AML-193 (cell line): ENCODE measurements at regions not wholly inside any gene's neighbourhood (a gene's known extent, or its start where the extent isn't known, plus 50 kb on each side); places are given as distances from the start of the nearest gene placed in this dataset.
"Not testable (repeated sequence)": the region's sequence is repeated elsewhere in the genome, so short reads cannot be mapped to it uniquely, and the experiment has no call there.

Experiments
- DNase-seq, 2 experiments: peaks; one replicate each; lab custom pipeline; 2025; lab: John Stamatoyannopoulos, UW

GRCh38 chr1:192862271-192862670 lies 53.4 kb downstream of the RGS2 start:
- DNase-seq = no peak

- DNase-seq = peak; percentile 16 to 44
Observed at GRCh38 chr1:192866241-192866868, 57.5 kb downstream of the RGS2 start.

GRCh38 chr1:192867180-192867579 lies 58.3 kb downstream of the RGS2 start:
- no peak for DNase-seq

- peak; percentile 62 to 65 for DNase-seq
Observed at GRCh38 chr1:192869308-192869940, 60.6 kb downstream of the RGS2 start.

GRCh38 chr1:192872010-192872409 lies 63.2 kb downstream of the RGS2 start:
- DNase-seq = no peak

- no peak for DNase-seq
Observed at GRCh38 chr1:192873836-192874235, 65.0 kb downstream of the RGS2 start.

- DNase-seq = no peak
Observed at GRCh38 chr1:192876633-192877032, 67.8 kb downstream of the RGS2 start.

- DNase-seq = no peak
Observed at GRCh38 chr1:192877283-192877886, 68.5 kb downstream of the RGS2 start.

- DNase-seq = no peak
Observed at GRCh38 chr1:192878249-192878648, 69.4 kb downstream of the RGS2 start.

GRCh38 chr1:192879406-192879805 lies 70.6 kb downstream of the RGS2 start:
- DNase-seq = no peak

GRCh38 chr1:192880231-192880630 lies 71.4 kb downstream of the RGS2 start:
- no peak for DNase-seq

- no peak for DNase-seq
Observed at GRCh38 chr1:192884241-192884640, 75.4 kb downstream of the RGS2 start.

- DNase-seq = not testable (repeated sequence)
Observed at GRCh38 chr1:192885387-192885786, 76.5 kb downstream of the RGS2 start.

- DNase-seq = no peak
Observed at GRCh38 chr1:192887426-192887825, 78.6 kb downstream of the RGS2 start.

- no peak for DNase-seq
Observed at GRCh38 chr1:192888574-192888973, 79.7 kb downstream of the RGS2 start.

GRCh38 chr1:192889082-192889481 lies 80.2 kb downstream of the RGS2 start:
- DNase-seq = no peak

- DNase-seq = no peak
Observed at GRCh38 chr1:192890134-192890533, 81.3 kb downstream of the RGS2 start.

GRCh38 chr1:192892934-192893333 lies 84.1 kb downstream of the RGS2 start:
- no peak for DNase-seq

- DNase-seq = not testable (repeated sequence)
Observed at GRCh38 chr1:192895487-192895886, 86.6 kb downstream of the RGS2 start.

GRCh38 chr1:192896376-192896775 lies 87.5 kb downstream of the RGS2 start:
- no peak for DNase-seq

- no peak for DNase-seq
Observed at GRCh38 chr1:192901500-192901899, 92.7 kb downstream of the RGS2 start.

- no peak for DNase-seq
Observed at GRCh38 chr1:192903142-192903541, 94.3 kb downstream of the RGS2 start.

- DNase-seq = no peak
Observed at GRCh38 chr1:192904438-192904895, 95.6 kb downstream of the RGS2 start.
